IPS DF 6.9 (cell line): ENCODE measurements at regions not wholly inside any gene's neighbourhood (a gene's known extent, or its start where the extent isn't known, plus 50 kb on each side); places are given as distances from the start of the nearest gene placed in this dataset.
"Not testable (repeated sequence)": the region's sequence is repeated elsewhere in the genome, so short reads cannot be mapped to it uniquely, and the experiment has no call there.

Experiments used
- DNase-seq: peaks from one replicate; pipeline ENCODE4 v3.0.0-alpha.2; 2013; ENCODE audit warnings: low read depth, low spot score
- H3K27ac ChIP-seq: one replicate; pipeline ENCODE4 v1.5.1; 2013; ENCODE audit warnings: low read length, control low read depth
- H3K27me3 ChIP-seq: 2 replicates; pipeline ENCODE4 v1.6.1; 2013; ENCODE audit warnings: mild to moderate bottlenecking, low read length; ENCODE audit not compliant: control insufficient read depth, insufficient read depth
- H3K36me3 ChIP-seq: 2 replicates; pipeline ENCODE4 v1.6.1; 2013; ENCODE audit warnings: low read length; ENCODE audit not compliant: control insufficient read depth, insufficient read depth
- H3K4me1 ChIP-seq: 2 replicates; pipeline ENCODE4 v1.6.1; 2013; ENCODE audit warnings: low read length; ENCODE audit not compliant: control insufficient read depth, insufficient read depth
- H3K4me3 ChIP-seq: 2 replicates; pipeline ENCODE4 v1.5.1; 2013; ENCODE audit warnings: mild to moderate bottlenecking, low read length
- H3K9me3 ChIP-seq: 2 replicates; pipeline ENCODE4 v1.6.1; 2013; ENCODE audit warnings: low read length, inconsistent platforms; ENCODE audit not compliant: control insufficient read depth, insufficient read depth
- WGBS: extraction: QIAGEN DNeasy Blood & Tissue Kit; methylation state at CpG from one replicate; pipeline ENCODE4 v1.1.7; 2013; ENCODE audit warnings: mixed read lengths, missing lambda C conversion rate; ENCODE audit not compliant: insufficient read length, insufficient coverage; 5-methylcytosine and 5-hydroxymethylcytosine counted together

DNA sequence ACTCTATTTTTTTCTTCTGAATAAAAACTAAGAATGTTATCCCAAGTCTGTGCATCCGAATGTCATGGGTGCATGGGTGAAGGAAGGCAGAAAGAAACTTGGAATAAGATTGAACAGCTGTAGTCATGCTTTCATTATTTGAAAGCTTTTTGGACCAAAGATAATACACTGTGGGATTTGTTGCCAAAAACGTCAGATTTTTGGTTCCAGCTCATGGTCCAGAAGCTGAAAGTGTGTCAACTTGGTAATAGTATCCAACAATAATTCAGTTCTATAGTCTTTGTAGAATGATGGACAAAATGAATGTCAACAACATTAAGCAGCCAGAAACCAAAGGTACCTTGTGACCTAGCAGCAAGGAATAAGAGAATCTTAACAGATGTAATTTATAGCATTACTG, 327.9 kb upstream of the ADAMTS9 start:
- no peak overlapping the region for H3K27ac ChIP-seq
- no peaks in the 10 kb centered on the region for H3K27me3 ChIP-seq
- no peak overlapping the region for H3K4me3 ChIP-seq
- no peak for DNase-seq
- no CpG with 5 or more reads among the region's 2 CpGs for WGBS
- H3K9me3 ChIP-seq = no peaks in the 10 kb centered on the region
- H3K4me1 ChIP-seq = no peaks in the 10 kb centered on the region
- H3K36me3 ChIP-seq = no peaks in the 10 kb centered on the region

DNA sequence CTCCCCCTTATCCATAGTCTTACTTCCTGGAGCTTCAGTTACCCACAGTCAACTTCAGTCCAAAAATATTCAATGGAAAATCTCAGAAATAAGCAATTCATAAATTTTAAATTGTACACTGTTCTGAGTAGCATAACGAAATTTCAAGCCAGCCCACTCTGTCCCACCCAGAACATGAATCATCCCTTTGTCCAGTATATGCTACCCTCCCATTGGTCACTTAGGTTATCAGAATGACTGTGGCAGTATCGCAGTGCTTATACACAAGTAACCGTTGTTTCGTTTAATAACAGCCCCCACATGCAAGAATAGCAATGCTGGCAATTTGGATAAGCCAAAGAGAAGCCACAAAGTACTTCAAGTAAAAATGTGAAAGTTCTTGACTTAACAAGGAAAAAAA, 325.3 kb upstream of the ADAMTS9 start:
- Histone ChIP-seq H3K4me3 (no peak overlapping the region), H3K4me1 (no peaks in the 10 kb centered on the region), H3K9me3 (no peaks in the 10 kb centered on the region), H3K36me3 (no peaks in the 10 kb centered on the region), H3K27me3 (no peaks in the 10 kb centered on the region), H3K27ac (no peak overlapping the region)
- WGBS = no CpG with 5 or more reads among the region's 4 CpGs
- no peak for DNase-seq

DNA sequence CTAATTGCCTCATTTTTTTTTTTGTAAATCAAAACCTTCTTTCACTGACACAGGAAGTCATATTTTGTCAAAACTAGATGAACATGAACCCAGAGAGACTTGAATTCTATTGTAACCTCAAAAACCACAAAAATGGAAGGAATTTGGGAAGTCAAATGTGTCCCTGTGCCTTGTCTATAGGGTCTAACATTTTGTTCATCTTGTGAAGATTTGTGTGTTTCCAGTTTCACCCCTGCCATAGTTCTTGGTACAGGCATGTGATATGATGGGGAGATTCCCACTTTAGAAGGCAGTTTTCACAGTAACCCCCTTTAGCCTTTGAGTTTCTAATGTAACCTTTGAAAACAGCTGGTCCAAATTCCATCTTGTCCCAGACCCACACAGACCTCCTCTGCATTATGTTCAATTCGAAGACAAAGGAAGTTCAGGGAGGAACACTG, 318.5 kb upstream of the ADAMTS9 start:
- WGBS = no CpG with 5 or more reads among the region's 1 CpG
- Histone ChIP-seq H3K27ac (no peak overlapping the region), H3K4me3 (no peak overlapping the region), H3K36me3 (no peaks in the 10 kb centered on the region), H3K4me1 (no peaks in the 10 kb centered on the region), H3K9me3 (no peaks in the 10 kb centered on the region), H3K27me3 (peaks cover 1% of the 10 kb centered on the region; the same call in 1 of the 2 replicates)
- DNase-seq = no peak

DNA sequence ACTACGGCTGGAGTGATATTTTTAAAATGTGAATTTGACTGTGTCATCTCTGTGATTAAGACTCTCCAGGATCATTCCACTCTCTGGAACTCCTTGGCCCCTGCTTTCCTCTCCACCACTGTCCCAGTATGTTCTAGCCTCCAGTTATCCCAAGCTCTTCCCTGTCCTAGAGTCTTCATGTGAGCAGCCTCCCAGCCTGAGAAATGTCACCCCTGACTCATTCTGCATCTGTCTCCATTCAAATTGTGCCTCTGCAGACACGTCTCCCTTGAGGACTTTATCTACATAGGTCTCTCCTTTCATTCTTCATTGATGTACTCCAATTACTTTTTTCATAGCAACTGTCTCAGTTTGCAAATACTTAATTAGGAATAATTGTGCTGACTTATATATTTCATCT, 317.7 kb upstream of the ADAMTS9 start:
- no peaks in the 10 kb centered on the region for H3K4me1 ChIP-seq
- H3K36me3 ChIP-seq = no peaks in the 10 kb centered on the region
- no peak overlapping the region for H3K27ac ChIP-seq
- WGBS = no CpG with 5 or more reads among the region's 2 CpGs
- DNase-seq = no peak
- no peak overlapping the region for H3K4me3 ChIP-seq
- H3K27me3 ChIP-seq = peaks cover 1% of the 10 kb centered on the region; the same call in 1 of the 2 replicates
- H3K9me3 ChIP-seq = no peaks in the 10 kb centered on the region

DNA sequence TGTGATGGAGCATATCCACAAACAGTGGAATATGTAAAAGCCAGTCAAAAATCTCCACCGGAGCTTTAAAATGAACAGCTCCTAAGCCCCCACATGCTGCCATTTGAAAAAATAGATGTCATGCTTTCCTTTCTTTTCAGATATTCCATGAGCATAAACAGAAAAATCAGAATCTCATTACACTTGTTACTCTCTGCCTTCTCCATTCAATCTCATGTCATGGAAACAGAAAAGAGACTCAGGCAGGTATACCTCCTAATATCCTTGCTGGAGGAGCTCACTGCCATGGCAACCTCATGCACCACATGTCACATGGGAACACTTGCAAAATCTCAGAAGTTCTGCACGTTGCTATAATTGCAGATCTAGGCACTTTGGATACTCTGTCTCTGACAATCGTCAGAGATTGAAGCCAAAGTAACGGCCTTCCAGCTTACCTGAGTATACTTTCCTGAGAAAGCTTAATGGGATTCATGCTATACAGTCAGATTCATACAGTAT, 317.0 kb upstream of the ADAMTS9 start:
- no CpG with 5 or more reads among the region's 4 CpGs for WGBS

DNA sequence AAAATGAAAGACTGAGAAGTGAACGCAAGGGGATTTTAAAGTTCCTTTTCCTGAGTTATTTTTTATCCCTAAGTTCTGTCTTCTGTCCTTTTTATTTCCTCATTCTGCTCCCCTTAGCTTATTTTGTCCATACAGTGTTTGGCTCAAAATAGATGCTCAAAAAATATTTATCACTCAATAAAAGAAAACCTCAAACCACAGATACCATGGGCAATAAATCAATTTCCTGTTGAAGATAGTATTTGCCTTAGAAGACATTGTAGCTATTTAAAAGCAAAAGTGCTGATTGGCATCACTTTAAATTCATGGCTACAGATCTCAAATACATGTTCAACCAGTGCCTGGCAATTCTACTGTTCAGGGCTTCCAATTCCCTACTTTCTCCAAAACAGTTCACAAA, 316.5 kb upstream of the ADAMTS9 start:
- H3K4me3 ChIP-seq = no peak overlapping the region
- H3K4me1 ChIP-seq = no peaks in the 10 kb centered on the region
- WGBS = no CpG with 5 or more reads among the region's 1 CpG
- no peak overlapping the region for H3K27ac ChIP-seq
- H3K36me3 ChIP-seq = no peaks in the 10 kb centered on the region
- no peaks in the 10 kb centered on the region for H3K9me3 ChIP-seq
- H3K27me3 ChIP-seq = peaks cover 1% of the 10 kb centered on the region; the same call in 1 of the 2 replicates
- no peak for DNase-seq

More for the DNA sequence above, 317.0 kb upstream of the ADAMTS9 start:
- Histone ChIP-seq H3K27ac (no peak overlapping the region), H3K9me3 (no peaks in the 10 kb centered on the region), H3K27me3 (peaks cover 1% of the 10 kb centered on the region; the same call in 1 of the 2 replicates), H3K4me1 (no peaks in the 10 kb centered on the region), H3K36me3 (no peaks in the 10 kb centered on the region), H3K4me3 (no peak overlapping the region)
- DNase-seq = no peak

DNA sequence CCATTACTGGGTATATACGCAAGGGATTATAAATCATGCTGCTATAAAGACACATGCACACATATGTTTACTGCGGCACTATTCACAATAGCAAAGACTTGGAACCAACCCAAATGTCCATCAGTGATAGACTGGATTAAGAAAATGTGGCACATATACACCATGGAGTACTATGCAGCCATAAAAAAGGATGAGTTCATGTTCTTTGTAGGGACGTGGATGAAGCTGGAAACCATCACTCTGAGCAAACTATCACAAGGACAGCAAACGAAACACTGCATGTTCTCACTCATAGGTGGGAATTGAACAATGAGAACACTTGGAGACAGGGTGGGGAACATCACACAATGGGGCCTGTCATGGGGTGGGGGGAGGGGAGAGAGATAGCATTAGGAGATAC, 313.3 kb upstream of the ADAMTS9 start:
- not testable (repeated sequence) for H3K27me3 ChIP-seq, H3K36me3 ChIP-seq, H3K27ac ChIP-seq, H3K4me3 ChIP-seq, H3K4me1 ChIP-seq, DNase-seq, H3K9me3 ChIP-seq
- WGBS = no CpG with 5 or more reads among the region's 4 CpGs

DNA sequence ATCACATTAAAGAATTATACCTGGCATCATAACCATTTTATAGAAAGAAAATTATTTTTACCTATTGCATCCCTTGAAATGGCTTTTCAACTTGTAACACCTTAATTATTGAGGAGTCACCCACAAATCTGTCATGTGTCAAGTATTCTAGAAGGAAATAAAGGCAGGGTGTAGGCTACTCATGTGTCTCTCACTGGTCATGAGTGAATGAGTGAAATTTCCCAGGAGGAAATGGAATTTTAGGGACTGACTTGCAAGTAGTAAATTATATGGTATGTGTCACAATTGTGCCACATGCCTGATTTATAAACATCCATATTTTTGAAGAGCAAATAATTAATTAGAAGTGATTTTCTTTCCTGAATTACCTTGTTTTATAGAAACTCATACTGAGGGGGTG, 310.5 kb upstream of the ADAMTS9 start:
- Histone ChIP-seq H3K27ac (no peak overlapping the region), H3K4me1 (peaks cover 2% of the 10 kb centered on the region; the same call in 1 of the 2 replicates), H3K4me3 (no peak overlapping the region), H3K36me3 (no peaks in the 10 kb centered on the region), H3K27me3 (no peaks in the 10 kb centered on the region), H3K9me3 (no peaks in the 10 kb centered on the region)
- no peak for DNase-seq

DNA sequence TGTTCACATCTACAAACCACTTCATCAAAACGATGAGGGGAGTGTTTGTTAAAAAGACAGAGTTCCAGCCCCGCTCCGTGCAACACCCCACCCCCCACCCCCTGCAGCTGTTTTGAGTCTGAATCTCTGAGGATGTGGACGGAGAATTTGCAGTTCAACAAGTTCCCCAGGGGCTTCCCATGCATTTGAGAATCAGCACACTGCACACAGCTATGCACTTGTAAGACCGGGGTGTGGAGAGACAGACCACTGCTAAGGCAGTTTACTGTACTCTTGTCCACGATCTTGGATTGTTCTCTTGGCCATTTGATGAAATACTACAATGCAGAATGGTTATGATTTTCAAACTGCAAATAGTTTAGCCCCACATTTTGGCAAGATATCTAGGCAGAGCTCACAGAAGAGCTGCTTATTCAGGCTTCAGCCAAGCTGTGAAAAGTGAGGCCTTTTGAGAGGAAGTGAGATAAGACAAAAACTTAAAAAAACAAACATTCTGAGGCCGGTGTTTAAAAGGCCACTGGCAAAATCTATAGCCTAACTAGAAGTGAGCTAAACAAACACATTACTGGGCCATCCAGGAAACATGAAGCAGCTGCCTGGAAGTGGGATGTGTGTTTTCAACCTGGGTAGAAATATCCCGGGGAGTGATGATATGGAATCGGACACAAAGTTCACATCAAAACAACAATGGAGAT, 308.2 kb upstream of the ADAMTS9 start:
- no peaks in the 10 kb centered on the region for H3K9me3 ChIP-seq
- no peak overlapping the region for H3K4me3 ChIP-seq
- no peak overlapping the region for H3K27ac ChIP-seq
- no peaks in the 10 kb centered on the region for H3K27me3 ChIP-seq
- peaks cover 5% of the 10 kb centered on the region; the same call in 1 of the 2 replicates for H3K4me1 ChIP-seq
- no CpG with 5 or more reads among the region's 9 CpGs for WGBS
- H3K36me3 ChIP-seq = no peaks in the 10 kb centered on the region
- DNase-seq = no peak

DNA sequence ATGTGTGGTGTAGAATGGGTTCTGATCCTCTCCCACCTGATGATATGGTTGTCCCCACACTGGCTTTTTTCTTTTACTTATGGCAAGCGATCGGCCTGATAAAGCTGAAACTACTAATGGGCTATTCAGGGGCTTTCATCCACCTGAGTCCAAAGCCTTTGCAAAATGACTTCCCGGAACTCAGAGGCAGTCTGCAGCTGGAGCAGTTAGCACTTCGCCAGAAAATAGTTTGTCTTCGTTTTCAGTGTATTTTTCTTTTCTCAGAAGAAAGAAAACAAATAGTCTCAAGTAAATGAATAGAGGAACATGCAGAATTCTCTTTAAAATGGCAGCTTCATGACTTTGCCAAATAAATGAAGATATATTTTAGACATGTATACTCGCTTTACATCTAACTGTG, 306.0 kb upstream of the ADAMTS9 start:
- WGBS = no CpG with 5 or more reads among the region's 6 CpGs
- H3K9me3 ChIP-seq = no peaks in the 10 kb centered on the region
- H3K36me3 ChIP-seq = no peaks in the 10 kb centered on the region
- H3K4me1 ChIP-seq = peaks cover 5% of the 10 kb centered on the region; the same call in 1 of the 2 replicates
- no peak overlapping the region for H3K4me3 ChIP-seq
- DNase-seq = no peak
- no peaks in the 10 kb centered on the region for H3K27me3 ChIP-seq
- no peak overlapping the region for H3K27ac ChIP-seq
